ENCODE measurements at regions not wholly inside any gene's neighbourhood (a gene's known extent, or its start where the extent isn't known, plus 50 kb on each side); places are given as distances from the start of the nearest gene placed in this dataset.

DNA sequence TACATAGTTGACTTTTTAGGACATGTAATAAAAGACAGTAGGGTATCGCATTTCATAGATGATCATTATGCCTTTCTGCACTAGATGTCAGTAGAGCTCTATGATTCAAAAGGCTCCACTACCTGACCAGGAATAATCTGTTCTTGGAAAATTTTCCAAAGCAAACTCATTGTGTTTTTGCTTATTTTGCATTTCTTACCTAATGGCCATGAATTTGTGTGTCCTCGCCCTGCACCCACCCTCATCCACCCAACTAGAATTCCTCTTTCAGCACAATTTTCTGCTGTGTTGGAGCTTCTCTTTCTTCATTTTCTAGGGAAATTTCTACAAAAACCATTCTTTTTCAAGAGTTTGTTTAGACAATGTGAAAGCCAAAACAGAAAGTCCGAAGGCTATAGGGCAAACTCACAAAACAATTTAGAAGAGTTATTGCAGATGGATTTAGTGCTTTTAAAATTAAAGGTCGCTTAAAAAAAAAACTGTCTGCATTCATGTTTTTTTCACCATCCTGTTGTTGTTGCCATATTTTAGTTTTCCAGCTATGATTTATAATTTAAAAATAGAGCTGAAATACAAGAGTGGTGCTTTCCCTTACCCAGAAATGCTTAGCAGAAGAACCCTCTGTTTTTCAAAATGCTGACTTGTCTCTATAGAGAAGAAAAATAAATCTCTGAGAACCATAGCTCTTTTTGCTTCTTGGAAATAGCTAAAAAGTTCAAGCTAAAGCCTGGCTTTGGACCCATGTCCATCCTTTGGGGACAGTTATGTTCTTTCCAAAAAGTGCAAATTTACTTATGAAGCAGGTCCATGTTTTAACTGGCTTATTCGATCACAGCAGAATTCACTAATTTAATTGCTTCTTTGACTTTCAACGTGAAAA, 183.7 kb downstream of the SPATA18 start:
- DNase-seq, result no peak

DNA sequence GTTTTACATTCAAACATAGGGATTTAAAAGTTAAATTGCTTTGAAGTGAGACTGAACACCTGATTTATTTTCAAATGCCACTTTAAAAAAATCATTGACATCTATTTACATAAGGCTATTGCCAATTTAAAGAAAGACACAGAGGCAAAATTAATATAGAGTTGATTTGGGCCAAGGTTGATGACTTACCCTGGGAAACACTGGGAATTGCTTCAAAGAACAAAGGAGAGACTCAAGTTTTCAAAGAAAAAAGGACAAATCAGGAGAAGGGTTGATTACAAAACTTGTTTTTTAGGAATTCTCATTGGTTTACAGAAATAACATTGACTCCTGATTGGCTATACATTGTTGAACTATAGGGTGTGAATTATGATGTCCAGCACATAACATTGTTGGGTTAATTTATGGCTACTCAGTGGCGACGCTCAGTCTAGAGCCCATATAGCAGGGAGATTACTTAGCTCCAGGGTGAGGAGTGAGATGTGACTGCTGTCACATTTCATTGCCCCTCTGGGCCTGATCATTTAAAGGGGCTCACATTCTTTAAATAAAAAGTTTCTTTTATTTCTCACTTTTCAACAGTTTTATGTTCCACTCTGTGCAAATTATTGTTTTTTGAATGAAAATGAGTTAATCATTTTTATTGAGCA, 184.6 kb downstream of the SPATA18 start:
- no peak for DNase-seq

DNA sequence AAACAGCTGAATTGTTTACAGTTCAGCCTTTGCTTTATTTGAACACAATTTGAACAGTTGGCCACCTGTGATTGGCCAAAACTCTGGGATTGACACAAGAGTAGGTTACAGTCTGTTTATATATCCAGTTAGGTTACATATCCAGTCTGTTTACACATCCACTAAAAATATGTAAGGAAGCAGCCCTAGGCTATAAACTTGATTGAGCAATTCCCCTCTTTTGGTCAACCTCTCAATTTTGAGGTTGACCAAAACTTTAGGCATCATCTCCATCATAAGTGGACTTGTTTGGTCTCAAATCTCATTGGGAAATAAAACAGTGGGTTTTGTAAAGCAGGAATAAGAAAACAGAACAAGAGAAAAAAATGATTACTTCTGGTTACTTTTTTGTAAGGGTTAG, 190.8 kb downstream of the SPATA18 start:
- no peak for DNase-seq

DNA sequence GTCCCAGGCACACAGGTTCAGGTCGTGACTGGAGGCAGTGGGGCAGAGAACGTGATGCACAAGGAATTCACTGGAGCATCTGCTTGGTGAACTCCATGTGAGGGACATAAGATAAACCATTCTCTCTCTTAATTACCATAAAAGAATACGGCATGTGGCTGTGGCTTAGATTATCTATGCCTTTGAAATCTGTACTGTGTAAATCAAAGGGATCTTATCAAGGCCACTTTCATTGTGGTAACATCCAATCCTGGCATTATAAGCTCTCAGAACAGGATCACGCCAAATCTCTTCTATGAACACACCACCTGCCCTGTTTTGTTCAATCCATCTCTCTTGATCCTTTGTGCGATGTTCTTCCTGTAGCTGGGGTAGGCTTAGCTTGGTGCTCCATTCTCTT, 192.3 kb downstream of the SPATA18 start:
- DNase-seq, result no peak

DNA sequence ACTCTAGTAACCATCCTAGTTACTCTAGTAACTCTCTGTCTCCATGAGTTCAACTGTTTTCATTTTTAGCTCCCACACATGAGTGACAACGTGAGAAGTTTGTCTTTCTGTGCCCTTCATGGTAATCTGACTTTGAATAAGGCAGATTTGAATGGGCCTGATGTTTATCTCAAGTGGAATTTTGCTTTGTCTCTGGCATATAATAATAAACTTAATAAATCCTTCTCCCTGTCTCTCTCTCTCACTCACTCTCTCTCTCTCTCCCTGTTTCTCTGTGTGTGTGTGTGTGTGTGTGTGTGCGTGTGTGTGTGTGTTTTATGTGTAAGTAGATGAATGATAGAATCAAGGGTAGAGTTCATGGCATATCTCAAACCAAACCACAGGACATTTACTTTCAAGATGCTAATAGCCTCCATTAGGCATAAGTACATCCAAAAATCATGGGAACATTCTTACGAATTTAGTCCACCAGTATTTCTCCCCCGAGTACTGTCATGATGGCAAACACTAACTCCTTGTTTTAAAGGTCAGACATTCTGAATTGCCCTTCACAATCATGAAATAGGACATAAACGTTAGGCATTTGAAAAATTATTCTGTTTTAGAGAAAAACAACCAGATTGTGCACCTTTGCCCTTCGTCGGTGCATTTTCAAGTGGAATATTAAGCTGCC, 193.1 kb downstream of the SPATA18 start:
- DNase-seq, result no peak

DNA sequence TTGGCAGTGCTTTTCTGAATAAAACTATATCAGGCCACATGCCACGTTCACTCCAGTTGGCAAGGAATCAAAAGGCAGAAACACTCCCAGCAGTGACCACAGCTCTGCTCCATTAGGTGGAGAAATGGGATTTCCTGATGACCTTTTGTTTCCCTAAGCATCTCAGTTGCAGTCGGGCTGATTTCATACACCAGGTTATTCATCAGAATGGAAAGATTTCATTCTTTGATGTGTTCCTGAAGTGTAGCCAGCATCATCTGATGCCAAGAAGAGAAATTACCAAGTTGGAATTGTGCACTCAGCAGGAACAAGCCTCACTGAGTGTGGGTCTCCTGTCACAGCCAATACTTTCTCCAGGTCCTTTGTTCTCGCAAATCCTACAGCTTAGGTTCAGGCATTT, 193.7 kb downstream of the SPATA18 start:
- DNase-seq, result no peak

DNA sequence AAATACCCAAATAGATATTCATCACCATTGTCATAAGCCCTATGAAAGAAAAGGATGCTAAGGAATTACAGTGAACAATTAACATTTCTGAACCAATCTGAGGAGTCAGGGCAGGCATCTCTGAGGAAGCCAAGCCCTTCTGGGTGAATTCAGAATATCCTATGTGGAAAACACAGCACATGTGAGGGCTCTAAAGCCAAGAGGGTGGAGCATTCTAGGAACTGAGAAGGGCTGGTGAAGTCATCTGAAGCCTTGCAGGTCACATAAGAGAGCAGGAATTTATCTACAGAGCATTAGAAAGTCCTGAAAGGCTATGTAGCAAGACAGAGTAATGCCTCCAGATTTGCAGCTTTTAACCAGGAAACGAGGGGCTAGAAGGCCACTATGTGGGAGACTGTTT, 195.7 kb downstream of the SPATA18 start:
- DNase-seq, result no peak

DNA sequence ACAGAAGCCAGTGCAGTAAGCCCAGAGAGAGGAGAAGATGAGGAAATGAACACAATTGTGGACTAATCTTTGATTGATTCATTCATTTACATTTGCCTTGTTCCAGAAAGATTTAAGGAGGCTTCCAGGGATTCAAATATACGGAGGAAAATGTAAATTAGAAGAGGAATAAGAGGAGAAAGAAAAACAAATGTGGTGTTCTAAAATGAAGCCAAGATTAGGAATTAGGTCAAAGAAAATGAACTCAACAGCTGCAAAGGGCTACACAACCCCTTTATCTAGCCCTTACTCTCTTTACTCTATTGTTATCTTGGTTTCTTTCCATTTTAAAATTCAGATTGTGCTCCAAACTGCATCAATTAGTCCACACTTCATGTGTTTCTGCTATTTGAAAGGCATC, 196.8 kb downstream of the SPATA18 start:
- no peak for DNase-seq

DNA sequence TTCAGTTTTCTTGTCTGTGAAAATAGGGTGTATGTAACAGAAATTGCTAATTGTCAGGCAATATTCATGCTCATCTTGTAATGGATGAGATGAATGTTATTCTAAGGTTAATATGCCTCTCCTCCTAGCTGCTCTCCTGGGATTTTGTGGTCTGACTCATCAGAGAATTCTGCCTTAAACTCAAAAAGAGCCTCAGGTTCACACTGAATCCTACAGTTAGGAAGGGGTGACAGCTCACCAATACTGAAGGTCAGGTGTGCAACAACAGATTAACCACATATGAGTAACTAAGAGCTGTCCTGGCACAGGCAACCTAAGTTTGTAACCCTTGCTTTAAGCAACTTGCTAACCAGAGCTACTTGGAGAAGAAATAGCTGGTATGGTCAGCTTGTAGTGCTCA, 197.7 kb downstream of the SPATA18 start:
- DNase-seq, result no peak

DNA sequence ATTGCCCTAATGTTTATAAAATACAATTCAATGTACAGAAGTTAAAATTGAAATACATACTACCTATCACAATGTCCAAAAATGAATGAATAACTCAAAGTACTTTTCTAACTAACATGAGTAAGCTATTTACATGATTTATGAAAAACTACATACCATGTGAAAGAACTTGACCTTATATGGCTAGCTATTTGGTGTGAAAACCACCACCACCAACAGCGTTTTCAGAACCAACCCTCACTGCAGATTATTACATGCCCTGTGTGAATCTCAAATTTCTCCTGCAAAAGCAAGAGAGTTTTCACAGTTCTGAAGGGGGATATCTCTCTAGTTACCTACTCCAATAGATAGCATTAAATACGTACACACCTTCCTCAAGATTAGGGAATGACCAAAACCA, 198.5 kb downstream of the SPATA18 start:
- no peak for DNase-seq

DNA sequence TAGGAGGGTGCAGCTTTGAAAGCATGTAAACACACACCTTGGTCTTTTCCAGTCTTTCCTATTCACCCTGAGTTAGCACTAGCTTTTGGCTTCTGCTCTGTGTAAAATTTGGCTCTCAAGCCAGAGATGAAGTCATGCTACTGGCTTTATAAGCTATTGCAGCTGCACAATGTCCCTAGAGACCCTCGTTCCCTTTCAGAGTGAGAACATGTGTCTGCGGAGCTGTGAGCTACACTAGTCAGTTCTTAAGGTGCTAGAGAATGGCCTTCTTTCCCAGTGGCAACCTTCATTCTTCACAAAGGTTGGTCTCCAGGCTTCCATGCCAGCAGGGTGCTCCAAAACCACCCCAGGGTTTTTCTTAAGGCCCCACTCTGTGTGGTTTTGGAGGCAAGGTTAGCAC, 199.1 kb downstream of the SPATA18 start:
- DNase-seq, result no peak

DNA sequence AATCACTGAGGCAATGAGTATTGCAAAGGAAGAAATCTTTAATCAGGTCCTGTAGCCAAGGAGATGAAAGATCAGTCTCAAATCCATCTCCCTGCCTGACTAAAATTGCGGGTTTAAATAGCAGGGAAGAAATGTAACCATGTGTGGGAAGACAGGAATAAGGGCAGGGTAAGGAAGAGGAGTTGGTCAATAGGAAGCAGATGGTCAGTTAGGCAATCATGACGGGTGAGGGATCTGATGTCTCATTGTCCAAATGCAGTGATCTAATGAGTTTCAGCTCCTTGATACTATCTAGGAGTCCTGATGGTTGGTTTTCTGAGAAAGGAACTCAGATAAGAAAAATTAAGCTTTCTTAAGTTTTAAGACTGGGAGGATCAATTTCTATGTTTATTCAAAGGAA, 200.8 kb downstream of the SPATA18 start:
- no peak for DNase-seq

DNA sequence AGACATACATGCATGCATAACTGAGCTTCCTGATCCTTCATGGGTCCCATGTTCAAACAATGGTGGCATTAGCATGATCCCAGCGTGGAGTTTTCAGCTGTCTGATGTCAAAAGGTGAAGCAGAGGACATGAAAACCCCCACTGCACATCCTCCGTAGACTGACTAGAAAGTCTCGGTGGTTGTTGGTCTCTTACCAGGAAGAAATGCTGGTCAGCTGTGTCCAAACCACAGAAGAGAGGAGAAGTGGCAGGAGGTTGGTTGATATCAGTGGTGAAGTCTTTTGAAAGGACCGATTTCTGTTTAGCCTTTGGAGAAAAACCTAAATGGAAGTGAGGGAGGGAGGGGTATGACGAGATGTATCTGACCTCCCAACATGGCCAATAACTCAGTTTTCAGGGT, 201.9 kb downstream of the SPATA18 start:
- DNase-seq, result no peak

DNA sequence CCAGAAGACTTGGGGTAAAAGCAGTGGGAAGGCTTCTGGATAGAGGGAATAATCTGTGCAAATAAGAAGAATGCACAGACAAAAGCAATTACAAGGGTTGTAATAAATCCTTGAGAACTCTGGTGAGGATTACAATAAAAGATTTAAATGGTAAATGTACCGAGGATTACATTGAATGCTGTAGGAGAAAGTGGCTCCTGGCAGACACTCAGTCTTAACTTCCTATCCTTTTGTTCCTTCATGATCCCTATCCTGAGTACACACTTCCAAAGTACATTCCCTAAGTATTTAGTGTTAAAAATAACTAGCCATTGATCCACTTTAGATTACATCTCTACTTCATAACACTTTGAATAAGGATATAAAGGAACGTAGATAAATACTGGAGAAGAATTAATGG, 205.4 kb downstream of the SPATA18 start:
- no peak for DNase-seq

DNA sequence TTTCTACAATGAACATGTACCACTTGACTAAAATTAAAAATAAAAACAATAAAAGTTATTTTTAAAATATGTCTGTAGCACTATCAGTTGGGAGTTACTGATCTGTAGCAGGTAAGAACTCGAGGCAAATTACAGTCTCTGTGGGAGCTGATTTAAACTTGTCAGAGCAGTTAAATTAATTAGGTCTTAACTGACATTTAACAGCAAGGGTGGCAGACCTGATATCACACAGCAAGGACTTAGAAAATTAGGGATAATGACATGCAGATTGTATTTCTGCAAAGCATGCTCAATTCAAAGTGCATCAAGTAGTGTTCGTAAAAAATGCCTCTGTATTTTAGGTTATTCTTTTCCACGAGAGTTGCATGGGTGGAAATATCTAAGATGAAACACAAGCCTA, 208.9 kb downstream of the SPATA18 start:
- no peak for DNase-seq

DNA sequence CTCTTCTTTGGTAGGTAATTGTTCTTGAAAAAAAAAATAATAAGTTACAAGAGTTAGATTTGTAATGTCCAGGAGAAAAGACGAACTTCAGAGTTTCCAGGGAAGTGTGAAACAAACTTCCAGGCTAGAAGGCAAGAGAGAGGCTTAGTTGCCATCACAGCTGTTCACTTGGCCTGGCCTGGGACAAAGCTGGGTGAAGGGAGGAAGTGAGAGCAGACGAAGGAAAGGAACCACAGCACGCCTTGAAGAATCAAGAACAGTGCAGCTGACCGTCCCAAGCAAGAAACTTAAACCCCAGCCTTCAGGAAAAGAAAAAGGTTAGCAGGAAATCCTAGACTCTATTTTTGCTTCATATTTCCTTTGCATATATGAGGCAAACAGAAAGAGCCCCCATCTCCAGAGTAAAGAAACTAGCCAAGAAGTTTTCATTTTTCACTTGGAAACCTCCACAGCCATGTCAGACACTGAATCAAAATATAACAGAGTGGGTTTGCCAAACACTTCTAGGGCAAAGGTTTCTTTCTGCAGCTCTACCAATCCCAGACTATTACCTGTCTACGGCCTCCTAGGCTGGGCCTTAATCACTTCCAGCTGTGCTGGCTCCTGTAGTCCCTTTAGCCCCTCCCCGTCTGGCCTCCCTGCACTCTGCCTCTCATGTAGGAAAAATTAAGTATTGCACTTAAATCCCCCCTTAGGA, 209.6 kb downstream of the SPATA18 start:
- no peak for DNase-seq

DNA sequence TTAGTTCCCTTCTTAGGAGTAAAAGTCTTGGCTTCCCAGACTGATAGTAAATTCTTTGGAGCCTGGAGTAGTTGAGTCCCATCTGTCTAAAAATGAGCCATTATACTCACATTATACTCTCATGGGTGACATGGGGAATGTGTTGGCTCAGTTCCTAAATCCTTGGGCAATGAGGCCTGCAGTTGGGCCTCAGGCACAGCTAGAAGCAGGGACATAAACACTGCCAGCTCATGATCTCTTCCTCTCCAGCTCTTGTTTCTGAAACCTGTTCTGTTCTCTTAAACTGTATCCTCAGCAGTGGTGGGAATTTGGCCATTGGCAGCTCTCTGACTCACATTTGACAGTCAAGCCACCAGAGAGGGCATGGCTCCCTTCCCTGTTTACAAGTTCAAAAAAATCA, 212.5 kb downstream of the SPATA18 start:
- no peak for DNase-seq

DNA sequence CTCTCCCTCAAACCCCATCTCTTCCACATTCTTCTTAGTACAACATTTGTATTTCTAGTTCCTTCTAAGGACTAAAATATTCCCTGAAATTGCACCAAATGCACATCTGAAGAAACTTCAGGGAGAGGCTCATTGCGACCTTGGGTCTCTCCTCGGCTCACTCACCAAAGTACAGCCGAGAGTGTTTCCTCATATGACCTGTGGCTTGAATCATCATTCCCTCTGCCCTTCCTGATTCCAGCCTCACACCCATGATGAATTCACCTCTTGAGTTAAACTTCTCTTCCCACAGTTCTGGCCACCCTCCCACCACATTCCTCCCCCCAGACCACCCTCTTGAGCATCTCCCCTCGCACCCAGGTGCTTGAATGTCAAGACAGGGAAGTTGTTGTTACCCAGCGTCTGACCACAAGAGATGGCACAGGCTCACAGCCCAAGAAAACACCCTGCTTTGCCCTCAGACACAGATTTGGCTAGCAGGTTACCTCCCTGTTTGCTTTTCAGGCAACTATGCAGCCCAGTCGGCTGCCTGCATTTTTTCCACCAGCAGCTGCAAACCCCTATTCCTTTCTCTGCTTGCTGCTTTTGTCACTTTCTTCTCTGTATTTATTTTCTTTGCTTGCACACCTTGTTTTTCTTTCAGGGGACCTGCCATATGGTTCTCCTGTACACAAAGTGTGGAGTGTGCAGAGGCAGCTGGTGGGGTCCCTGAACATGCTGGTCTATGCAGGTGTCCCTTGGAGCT, 214.8 kb downstream of the SPATA18 start:
- no peak for DNase-seq

DNA sequence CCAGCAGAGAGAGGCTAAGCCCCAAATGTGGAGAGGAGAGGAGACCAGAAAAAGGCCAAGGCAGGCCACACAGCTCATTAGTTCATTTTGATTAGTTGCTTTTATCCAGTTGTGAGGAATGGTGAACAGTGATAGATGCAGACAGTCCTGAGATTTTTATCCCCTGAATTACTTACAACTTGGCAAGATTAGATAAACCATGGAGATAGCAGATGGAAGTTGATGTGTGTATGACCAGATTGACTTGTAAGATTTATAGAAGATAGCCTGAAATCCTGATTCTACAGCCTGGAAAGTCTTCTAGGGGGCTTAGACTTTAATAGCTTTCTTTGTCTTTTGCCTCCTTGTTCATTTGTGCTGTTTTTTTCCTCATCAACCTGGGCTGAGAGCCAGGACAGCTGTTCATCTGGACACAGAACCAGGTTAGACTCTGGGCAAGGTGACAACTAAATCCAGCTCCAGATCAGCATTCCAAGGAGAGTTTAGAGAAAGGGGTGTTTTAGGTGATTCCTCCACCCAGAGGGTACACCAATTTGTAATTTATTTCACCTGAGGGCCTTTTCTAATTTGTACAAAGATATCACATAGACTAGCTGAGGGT, 215.5 kb downstream of the SPATA18 start:
- DNase-seq, result no peak

DNA sequence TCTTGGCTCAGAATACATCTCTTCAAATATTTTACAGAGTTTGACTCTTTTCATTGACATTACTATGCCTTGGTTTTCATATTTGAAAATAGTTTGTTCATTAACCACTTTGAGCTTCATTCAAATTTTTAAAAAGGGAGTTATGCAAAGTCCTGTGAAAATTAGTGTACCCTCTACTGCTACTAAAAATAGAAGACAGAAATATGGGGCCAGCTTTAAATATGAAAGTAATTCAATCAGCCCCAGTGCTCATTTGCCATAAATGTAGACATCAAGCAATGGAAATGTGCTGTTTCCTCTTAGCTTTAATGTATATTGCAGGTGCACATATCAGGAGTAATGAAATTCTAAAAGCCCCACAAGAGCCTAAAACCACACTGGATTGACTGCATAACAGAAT, 218.7 kb downstream of the SPATA18 start:
- no peak for DNase-seq

DNA sequence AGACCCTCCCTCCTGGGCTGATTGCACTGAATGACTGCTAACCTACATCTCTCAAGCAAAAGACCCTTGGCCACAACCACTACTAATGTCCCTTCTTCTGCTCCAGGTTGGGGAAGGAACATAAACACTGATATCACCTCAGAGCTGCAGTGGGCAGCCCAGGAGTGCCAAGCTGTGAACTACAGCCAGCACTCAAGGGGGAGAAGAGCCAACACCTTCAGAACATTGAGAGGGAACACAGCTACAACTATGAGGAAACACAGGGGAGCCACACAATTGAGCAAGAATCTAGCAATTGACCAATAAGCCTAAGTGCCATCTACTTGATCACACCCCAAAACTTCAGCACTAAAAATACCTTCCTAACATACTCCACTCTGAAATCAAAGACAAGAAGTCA, 222.8 kb downstream of the SPATA18 start:
- no peak for DNase-seq

DNA sequence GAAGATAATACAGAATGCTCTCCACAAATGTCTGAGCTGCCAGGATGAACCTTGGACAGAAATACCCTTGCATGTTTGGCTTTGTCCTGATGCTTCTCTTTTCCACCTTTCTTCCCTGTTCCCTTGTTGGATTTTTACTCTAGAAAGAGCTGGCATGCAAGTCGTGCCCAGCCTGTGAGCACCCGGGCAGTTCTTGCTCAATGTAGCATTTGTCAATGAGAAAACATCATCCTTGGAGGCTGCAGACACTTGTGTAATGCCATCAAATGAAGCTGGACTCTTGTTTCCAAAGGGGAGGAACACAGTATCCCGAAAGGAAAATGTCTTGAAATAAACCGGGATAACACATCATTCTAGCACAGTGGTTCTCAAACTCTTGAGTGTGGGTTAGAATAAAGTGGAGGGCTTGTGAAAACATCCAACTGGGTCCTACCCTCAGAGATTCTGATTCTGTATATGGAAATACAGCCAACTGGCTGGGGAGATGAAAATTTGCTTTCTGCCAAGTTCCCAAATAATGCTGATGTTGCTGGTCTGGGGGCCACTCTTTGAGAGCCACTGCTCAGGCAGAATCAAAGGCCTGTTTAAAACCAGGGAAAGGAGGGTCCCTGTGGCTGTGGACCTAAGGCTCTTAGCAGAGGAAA, 237.2 kb downstream of the SPATA18 start:
- DNase-seq, result no peak

All from CD4-positive, alpha-beta T cell treated with Interleukin-4 for 1 hour (primary cell).